GM21390 (cell line): ENCODE measurements at regions not wholly inside any gene's neighbourhood (a gene's known extent, or its start where the extent isn't known, plus 50 kb on each side); places are given as distances from the start of the nearest gene placed in this dataset.
"Not testable (repeated sequence)": the region's sequence is repeated elsewhere in the genome, so short reads cannot be mapped to it uniquely, and the experiment has no call there.

ENCODE experiments used
- ATAC-seq: cut with Tn5 transposase; IDR thresholded peaks from one replicate; pipeline ENCODE4 v1.9.1; 2021; ENCODE audit not compliant: unreplicated experiment

GRCh38 chr9:103068753-103069152 is 73.6 kb downstream of the CYLC2 start:
- no peak for ATAC-seq

GRCh38 chr9:103078581-103078980 is 83.4 kb downstream of the CYLC2 start:
- ATAC-seq = no peak

- ATAC-seq = no peak
These were observed 87.4 kb downstream of the CYLC2 start for GRCh38 chr9:103082494-103082893.

GRCh38 chr9:103089357-103089756 is 94.2 kb downstream of the CYLC2 start:
- ATAC-seq = no peak

- no peak for ATAC-seq
These were observed 109.0 kb downstream of the CYLC2 start for GRCh38 chr9:103104101-103104500.

GRCh38 chr9:103116246-103116645 is 121.1 kb downstream of the CYLC2 start:
- no peak for ATAC-seq

- no peak for ATAC-seq
These were observed 131.4 kb downstream of the CYLC2 start for GRCh38 chr9:103126494-103126893.

- no peak for ATAC-seq
These were observed 144.8 kb downstream of the CYLC2 start for GRCh38 chr9:103139891-103140290.

GRCh38 chr9:103152473-103152872 is 157.3 kb downstream of the CYLC2 start:
- ATAC-seq = no peak

- no peak for ATAC-seq
These were observed 172.4 kb downstream of the CYLC2 start for GRCh38 chr9:103167530-103167929.

GRCh38 chr9:103168254-103168653 is 173.1 kb downstream of the CYLC2 start:
- no peak for ATAC-seq

GRCh38 chr9:103169798-103170197 is 174.7 kb downstream of the CYLC2 start:
- ATAC-seq = no peak

GRCh38 chr9:103183701-103184171 is 188.6 kb downstream of the CYLC2 start:
- no peak for ATAC-seq

- ATAC-seq = no peak
These were observed 191.8 kb downstream of the CYLC2 start for GRCh38 chr9:103186959-103187358.

- ATAC-seq = no peak
These were observed 193.7 kb downstream of the CYLC2 start for GRCh38 chr9:103188781-103189350.

GRCh38 chr9:103193992-103194391 is 198.9 kb downstream of the CYLC2 start:
- ATAC-seq = no peak

GRCh38 chr9:103203172-103203571 is 208.0 kb downstream of the CYLC2 start:
- ATAC-seq = no peak

GRCh38 chr9:103205881-103206585 is 210.9 kb downstream of the CYLC2 start:
- not testable (repeated sequence) for ATAC-seq

GRCh38 chr9:103210607-103211006 is 215.5 kb downstream of the CYLC2 start:
- no peak for ATAC-seq

GRCh38 chr9:103215197-103215596 is 220.1 kb downstream of the CYLC2 start:
- ATAC-seq = no peak

GRCh38 chr9:103225702-103226646 is 230.8 kb downstream of the CYLC2 start:
- ATAC-seq = no peak

- no peak for ATAC-seq
These were observed 231.5 kb downstream of the CYLC2 start for GRCh38 chr9:103226647-103227013.
